ENCODE measurements at regions not wholly inside any gene's neighbourhood (a gene's known extent, or its start where the extent isn't known, plus 50 kb on each side); places are given as distances from the start of the nearest gene placed in this dataset.

DNA sequence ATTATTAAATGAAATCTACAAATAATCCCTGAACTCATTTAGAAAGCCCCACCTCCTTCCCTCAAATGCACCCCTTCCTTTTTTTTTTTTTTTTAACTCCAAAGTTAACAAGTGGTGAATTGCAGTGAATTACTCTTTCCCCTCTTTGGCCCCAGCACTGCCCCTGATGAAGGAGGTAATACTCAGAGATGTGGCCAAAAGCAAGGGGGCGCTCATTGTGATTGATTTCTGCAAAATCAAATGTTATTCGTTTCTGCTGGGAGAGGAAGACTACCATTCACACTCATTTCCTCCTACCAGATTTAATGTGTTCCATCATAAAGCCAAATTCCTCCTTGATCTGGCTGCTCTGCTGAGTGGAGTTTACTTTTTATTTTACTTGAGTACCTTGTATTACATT lies 259.4 kb downstream of the GPD2 start:
- TF ChIP-seq, protein P1, sequence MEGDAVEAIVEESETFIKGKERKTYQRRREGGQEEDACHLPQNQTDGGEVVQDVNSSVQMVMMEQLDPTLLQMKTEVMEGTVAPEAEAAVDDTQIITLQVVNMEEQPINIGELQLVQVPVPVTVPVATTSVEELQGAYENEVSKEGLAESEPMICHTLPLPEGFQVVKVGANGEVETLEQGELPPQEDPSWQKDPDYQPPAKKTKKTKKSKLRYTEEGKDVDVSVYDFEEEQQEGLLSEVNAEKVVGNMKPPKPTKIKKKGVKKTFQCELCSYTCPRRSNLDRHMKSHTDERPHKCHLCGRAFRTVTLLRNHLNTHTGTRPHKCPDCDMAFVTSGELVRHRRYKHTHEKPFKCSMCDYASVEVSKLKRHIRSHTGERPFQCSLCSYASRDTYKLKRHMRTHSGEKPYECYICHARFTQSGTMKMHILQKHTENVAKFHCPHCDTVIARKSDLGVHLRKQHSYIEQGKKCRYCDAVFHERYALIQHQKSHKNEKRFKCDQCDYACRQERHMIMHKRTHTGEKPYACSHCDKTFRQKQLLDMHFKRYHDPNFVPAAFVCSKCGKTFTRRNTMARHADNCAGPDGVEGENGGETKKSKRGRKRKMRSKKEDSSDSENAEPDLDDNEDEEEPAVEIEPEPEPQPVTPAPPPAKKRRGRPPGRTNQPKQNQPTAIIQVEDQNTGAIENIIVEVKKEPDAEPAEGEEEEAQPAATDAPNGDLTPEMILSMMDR (IDR thresholded peaks at IDR 0.05), result no peak
- TF ChIP-seq POLR2A (IDR thresholded peaks at IDR 0.05), result no peak

Measured in uterus (tissue), 2 donors.